ENCODE measurements at regions not wholly inside any gene's neighbourhood (a gene's known extent, or its start where the extent isn't known, plus 50 kb on each side); places are given as distances from the start of the nearest gene placed in this dataset.

DNA sequence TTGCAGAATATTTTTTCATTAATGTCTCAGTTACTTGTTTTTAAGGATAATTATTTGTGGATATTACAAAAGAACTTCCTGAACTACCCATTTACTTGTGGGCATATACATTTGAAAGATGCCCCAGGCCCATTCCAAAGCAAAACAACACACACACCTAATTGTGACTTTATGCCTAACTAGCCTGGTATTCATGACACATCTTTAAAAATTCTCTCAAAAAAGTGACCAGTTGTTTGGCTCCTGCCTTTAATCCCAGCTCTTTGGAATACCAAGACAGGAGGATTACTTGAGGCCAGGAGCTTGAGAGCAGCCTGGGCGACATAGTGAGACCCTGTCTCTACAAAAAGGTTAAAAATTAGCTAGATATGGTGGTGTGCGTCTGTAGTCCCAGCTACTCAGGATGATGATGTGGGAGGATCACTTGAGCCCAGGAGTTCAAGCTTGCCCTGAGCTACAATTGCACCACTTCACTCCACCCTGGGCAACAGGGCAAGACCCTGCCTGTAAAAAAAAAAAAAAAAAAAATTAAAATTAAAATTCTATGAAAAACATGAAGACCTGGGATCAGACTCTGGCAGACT lies 51.7 kb upstream of the SLC4A7 start:
- TF ChIP-seq POLR2AphosphoS5 (IDR thresholded peaks at IDR 0.05; ENCODE audit: low read depth, low read length) (no peak), SIN3A (IDR thresholded peaks at IDR 0.05; ENCODE audit: borderline replicate concordance, insufficient read depth, low read depth, low read length) (no peak), TCF7L2 (IDR thresholded peaks at IDR 0.05; ENCODE audit: low read depth, low read length) (no peak)
- TF ChIP-seq, protein P1, sequence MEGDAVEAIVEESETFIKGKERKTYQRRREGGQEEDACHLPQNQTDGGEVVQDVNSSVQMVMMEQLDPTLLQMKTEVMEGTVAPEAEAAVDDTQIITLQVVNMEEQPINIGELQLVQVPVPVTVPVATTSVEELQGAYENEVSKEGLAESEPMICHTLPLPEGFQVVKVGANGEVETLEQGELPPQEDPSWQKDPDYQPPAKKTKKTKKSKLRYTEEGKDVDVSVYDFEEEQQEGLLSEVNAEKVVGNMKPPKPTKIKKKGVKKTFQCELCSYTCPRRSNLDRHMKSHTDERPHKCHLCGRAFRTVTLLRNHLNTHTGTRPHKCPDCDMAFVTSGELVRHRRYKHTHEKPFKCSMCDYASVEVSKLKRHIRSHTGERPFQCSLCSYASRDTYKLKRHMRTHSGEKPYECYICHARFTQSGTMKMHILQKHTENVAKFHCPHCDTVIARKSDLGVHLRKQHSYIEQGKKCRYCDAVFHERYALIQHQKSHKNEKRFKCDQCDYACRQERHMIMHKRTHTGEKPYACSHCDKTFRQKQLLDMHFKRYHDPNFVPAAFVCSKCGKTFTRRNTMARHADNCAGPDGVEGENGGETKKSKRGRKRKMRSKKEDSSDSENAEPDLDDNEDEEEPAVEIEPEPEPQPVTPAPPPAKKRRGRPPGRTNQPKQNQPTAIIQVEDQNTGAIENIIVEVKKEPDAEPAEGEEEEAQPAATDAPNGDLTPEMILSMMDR (IDR thresholded peaks at IDR 0.05) = no peak
- TF ChIP-seq, protein P2, sequence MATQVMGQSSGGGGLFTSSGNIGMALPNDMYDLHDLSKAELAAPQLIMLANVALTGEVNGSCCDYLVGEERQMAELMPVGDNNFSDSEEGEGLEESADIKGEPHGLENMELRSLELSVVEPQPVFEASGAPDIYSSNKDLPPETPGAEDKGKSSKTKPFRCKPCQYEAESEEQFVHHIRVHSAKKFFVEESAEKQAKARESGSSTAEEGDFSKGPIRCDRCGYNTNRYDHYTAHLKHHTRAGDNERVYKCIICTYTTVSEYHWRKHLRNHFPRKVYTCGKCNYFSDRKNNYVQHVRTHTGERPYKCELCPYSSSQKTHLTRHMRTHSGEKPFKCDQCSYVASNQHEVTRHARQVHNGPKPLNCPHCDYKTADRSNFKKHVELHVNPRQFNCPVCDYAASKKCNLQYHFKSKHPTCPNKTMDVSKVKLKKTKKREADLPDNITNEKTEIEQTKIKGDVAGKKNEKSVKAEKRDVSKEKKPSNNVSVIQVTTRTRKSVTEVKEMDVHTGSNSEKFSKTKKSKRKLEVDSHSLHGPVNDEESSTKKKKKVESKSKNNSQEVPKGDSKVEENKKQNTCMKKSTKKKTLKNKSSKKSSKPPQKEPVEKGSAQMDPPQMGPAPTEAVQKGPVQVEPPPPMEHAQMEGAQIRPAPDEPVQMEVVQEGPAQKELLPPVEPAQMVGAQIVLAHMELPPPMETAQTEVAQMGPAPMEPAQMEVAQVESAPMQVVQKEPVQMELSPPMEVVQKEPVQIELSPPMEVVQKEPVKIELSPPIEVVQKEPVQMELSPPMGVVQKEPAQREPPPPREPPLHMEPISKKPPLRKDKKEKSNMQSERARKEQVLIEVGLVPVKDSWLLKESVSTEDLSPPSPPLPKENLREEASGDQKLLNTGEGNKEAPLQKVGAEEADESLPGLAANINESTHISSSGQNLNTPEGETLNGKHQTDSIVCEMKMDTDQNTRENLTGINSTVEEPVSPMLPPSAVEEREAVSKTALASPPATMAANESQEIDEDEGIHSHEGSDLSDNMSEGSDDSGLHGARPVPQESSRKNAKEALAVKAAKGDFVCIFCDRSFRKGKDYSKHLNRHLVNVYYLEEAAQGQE (IDR thresholded peaks at IDR 0.05; ENCODE audit: insufficient read depth in 1 of 2, low read depth in 2 of 2, low read length in 1 of 2) = no peak

Data from Panc1 (cell line).